OCI-LY3 (cell line): ENCODE measurements at regions not wholly inside any gene's neighbourhood (a gene's known extent, or its start where the extent isn't known, plus 50 kb on each side); places are given as distances from the start of the nearest gene placed in this dataset.
A peak's percentile ranks its signal among the peaks of the same experiment; 100 is the strongest.

ENCODE experiments used
- H2AFZ ChIP-seq: fragments of 200-600, 300-600 bp; shearing (Covaris generic); 2 replicates; pipeline ENCODE4 v1.6.0; 2014; ENCODE audit warnings: antibody characterized with exemption, low read depth, low read length
- H3K27ac ChIP-seq: fragments of 200-600, 300-600 bp; sonication (generic); 2 replicates; pipeline ENCODE4 v1.5.1; 2014; ENCODE audit warnings: mild to moderate bottlenecking, low read length, moderate library complexity, mixed read lengths
- H3K27me3 ChIP-seq: fragments of 200-600, 300-600 bp; sonication (generic); 2 replicates; pipeline ENCODE4 v1.6.1; 2014; ENCODE audit warnings: low read depth, low read length, mixed read lengths
- H3K36me3 ChIP-seq: fragments of 200-600, 300-600 bp; sonication (generic); replicated peaks from 2 replicates; pipeline ENCODE3; 2014; ENCODE audit warnings: low read depth, low read length, mixed read lengths
- H3K4me1 ChIP-seq: fragments of 300-600, 200-600 bp; sonication (generic); 2 replicates; pipeline ENCODE4 v1.6.1; 2014; ENCODE audit warnings: low read length, mixed read lengths
- H3K4me2 ChIP-seq: fragments of 200-600, 300-600 bp; sonication (generic); 2 replicates; pipeline ENCODE4 v1.6.1; 2014; ENCODE audit warnings: low read length, mixed read lengths
- H3K4me3 ChIP-seq: fragments of 300-600, 200-600 bp; sonication (generic); 2 replicates; pipeline ENCODE4 v1.5.1; 2014; ENCODE audit warnings: antibody characterized with exemption, mild to moderate bottlenecking, low read length, moderate library complexity
- H3K79me2 ChIP-seq: fragments of 300-600, 200-600 bp; shearing (Covaris generic); 2 replicates; pipeline ENCODE4 v1.6.1; 2014; ENCODE audit warnings: mild to moderate bottlenecking, low read length, mixed read lengths
- H3K9ac ChIP-seq: fragments of 300-600, 200-600 bp; shearing (Covaris generic); 2 replicates; pipeline ENCODE4 v1.6.0; 2014; ENCODE audit warnings: mild to moderate bottlenecking, low read length, moderate library complexity
- H3K9me3 ChIP-seq: fragments of 200-600, 300-600 bp; shearing (Covaris generic); 2 replicates; pipeline ENCODE4 v1.6.1; 2014; ENCODE audit warnings: low read length, mixed read lengths; ENCODE audit not compliant: insufficient read depth
- H4K20me1 ChIP-seq: fragments of 200-600, 300-600 bp; sonication (generic); 2 replicates; pipeline ENCODE4 v1.6.1; 2016; ENCODE audit warnings: low read length, mixed read lengths; ENCODE audit not compliant: insufficient read depth
- EZH2phosphoT487 ChIP-seq: fragments of 200-600 bp; shearing (Covaris generic); IDR thresholded peaks from 2 replicates; pipeline ENCODE4 v1.6.1; 2018; ENCODE audit warnings: antibody characterized with exemption, mixed run types, low read depth
- TF ChIP-seq, protein P1 (sequence below): fragments of 200-600, 300-600 bp; sonication (generic); IDR thresholded peaks from 2 replicates; pipeline ENCODE4 v1.5.1; 2014; ENCODE audit warnings: antibody characterized with exemption, low read length, low read depth

DNA sequence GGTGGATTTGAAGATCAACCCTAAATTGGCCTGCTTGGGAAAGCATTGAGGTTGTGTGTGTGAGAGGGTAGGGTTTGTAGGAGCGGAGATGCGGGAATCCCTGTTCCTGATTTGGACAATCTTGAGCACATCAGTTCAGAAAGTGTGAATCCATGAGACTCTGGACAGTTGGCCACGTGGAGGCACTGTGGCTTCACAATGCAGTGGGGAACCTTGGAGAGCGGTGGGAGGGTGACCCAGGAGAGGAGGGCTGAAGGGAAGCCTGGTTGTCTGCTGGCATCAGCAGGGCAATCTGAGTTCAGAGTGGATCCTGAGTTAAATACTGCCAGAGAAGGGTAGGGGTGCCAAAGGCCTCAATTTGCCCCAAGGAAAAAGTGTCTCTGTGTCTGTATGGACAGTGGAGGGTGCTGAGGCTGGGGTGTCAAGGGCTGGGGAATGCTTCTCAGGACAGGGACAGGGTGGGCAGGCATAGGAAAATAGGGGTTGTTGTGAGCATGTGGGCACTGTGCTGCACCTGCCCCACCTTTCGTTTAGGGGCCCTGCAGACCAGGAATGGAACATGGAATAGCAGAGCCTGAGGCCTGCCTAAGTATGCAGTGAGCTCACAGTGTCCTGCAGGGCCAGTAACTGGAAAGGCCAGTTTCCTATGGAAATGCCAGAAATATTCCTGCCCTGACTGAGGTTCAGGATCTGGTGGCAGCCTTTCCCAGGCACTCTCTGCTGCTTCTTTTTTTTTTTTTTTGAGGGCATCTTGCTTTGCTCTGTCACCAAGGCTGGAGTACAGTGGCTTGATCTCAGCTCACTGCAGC, 162.9 kb upstream of the PRSS58 start:
- Histone ChIP-seq H3K9ac (no peak overlapping the region), H3K27me3 (peaks cover 5% of the 10 kb centered on the region; the same call in 1 of the 2 replicates), H3K4me1 (no peaks in the 10 kb centered on the region), H4K20me1 (no peaks in the 10 kb centered on the region), H3K36me3 (no peaks in the 10 kb centered on the region), H3K4me3 (no peak overlapping the region), H3K27ac (no peak overlapping the region), H3K4me2 (no peak overlapping the region), H3K79me2 (no peaks in the 10 kb centered on the region), H2AFZ (no peak overlapping the region), H3K9me3 (no peaks in the 10 kb centered on the region)
- no peak for TF ChIP-seq EZH2phosphoT487
- TF ChIP-seq, protein P1, sequence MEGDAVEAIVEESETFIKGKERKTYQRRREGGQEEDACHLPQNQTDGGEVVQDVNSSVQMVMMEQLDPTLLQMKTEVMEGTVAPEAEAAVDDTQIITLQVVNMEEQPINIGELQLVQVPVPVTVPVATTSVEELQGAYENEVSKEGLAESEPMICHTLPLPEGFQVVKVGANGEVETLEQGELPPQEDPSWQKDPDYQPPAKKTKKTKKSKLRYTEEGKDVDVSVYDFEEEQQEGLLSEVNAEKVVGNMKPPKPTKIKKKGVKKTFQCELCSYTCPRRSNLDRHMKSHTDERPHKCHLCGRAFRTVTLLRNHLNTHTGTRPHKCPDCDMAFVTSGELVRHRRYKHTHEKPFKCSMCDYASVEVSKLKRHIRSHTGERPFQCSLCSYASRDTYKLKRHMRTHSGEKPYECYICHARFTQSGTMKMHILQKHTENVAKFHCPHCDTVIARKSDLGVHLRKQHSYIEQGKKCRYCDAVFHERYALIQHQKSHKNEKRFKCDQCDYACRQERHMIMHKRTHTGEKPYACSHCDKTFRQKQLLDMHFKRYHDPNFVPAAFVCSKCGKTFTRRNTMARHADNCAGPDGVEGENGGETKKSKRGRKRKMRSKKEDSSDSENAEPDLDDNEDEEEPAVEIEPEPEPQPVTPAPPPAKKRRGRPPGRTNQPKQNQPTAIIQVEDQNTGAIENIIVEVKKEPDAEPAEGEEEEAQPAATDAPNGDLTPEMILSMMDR, result peak; percentile 44

GRCh38 chr7:142418326-142418725, 160.5 kb upstream of the PRSS58 start:
- no peaks in the 10 kb centered on the region for H3K79me2 ChIP-seq
- no peaks in the 10 kb centered on the region for H3K4me1 ChIP-seq
- TF ChIP-seq EZH2phosphoT487, result no peak
- TF ChIP-seq, protein P1, result no peak
- no peak overlapping the region for H2AFZ ChIP-seq
- no peaks in the 10 kb centered on the region for H3K36me3 ChIP-seq
- H3K4me2 ChIP-seq, result no peak overlapping the region
- H3K27me3 ChIP-seq, result peaks cover 5% of the 10 kb centered on the region; the same call in 1 of the 2 replicates
- H4K20me1 ChIP-seq, result no peaks in the 10 kb centered on the region
- H3K4me3 ChIP-seq, result no peak overlapping the region
- H3K9ac ChIP-seq, result no peak overlapping the region
- H3K9me3 ChIP-seq, result no peaks in the 10 kb centered on the region
- H3K27ac ChIP-seq, result no peak overlapping the region

- Histone ChIP-seq H3K4me2 (no peak overlapping the region), H3K9ac (no peak overlapping the region), H3K4me1 (no peaks in the 10 kb centered on the region)
Measured at GRCh38 chr7:142414915-142415314, 157.1 kb upstream of the PRSS58 start.

DNA sequence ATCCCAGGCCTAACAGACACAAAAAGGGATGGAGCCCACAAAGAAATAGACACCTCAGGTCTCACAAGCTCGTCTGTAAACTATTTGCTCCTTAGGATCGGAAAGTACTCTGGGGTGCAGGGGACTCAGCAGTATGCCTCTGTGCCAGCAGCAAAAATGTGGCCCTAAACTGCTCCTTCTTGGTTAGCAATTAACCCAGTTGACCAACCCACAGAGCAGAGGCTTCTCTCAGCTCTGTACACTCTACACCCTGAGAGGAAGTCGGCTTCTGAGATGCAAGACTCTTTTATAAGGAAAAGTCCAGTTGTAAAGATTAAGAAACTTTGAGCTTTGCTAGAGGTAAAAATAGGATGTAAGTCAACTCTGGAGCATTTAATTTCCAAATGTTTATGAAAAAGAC, 156.3 kb upstream of the PRSS58 start:
- H2AFZ ChIP-seq, result no peak overlapping the region
- H3K4me2 ChIP-seq, result no peak overlapping the region
- H3K9ac ChIP-seq, result no peak overlapping the region
- no peaks in the 10 kb centered on the region for H3K79me2 ChIP-seq
- no peak overlapping the region for H3K4me3 ChIP-seq
- TF ChIP-seq EZH2phosphoT487, result no peak
- TF ChIP-seq, protein P1, result no peak
- no peaks in the 10 kb centered on the region for H3K9me3 ChIP-seq
- H3K36me3 ChIP-seq, result no peaks in the 10 kb centered on the region
- no peaks in the 10 kb centered on the region for H3K4me1 ChIP-seq
- H4K20me1 ChIP-seq, result no peaks in the 10 kb centered on the region
- H3K27me3 ChIP-seq, result 0 out of 2 replicates have a peak, but pooled peaks cover 3% of the 10 kb centered on the region
- no peak overlapping the region for H3K27ac ChIP-seq

More at GRCh38 chr7:142414915-142415314, 157.1 kb upstream of the PRSS58 start:
- no peak overlapping the region for H3K4me3 ChIP-seq
- 0 out of 2 replicates have a peak, but pooled peaks cover 3% of the 10 kb centered on the region for H3K27me3 ChIP-seq
- no peaks in the 10 kb centered on the region for H3K9me3 ChIP-seq
- H4K20me1 ChIP-seq, result no peaks in the 10 kb centered on the region
- no peak overlapping the region for H2AFZ ChIP-seq
- no peaks in the 10 kb centered on the region for H3K79me2 ChIP-seq
- TF ChIP-seq, protein P1, result no peak
- TF ChIP-seq EZH2phosphoT487, result no peak
- H3K36me3 ChIP-seq, result no peaks in the 10 kb centered on the region
- no peak overlapping the region for H3K27ac ChIP-seq
